HG03064 (cell line): ENCODE measurements at regions not wholly inside any gene's neighbourhood (a gene's known extent, or its start where the extent isn't known, plus 50 kb on each side); places are given as distances from the start of the nearest gene placed in this dataset.
"Not testable (repeated sequence)": the region's sequence is repeated elsewhere in the genome, so short reads cannot be mapped to it uniquely, and the experiment has no call there.

Source experiments
- ATAC-seq: cut with Tn5 transposase; IDR thresholded peaks from one replicate; pipeline ENCODE4 v1.9.1; 2021; ENCODE audit warnings: low read depth; ENCODE audit not compliant: unreplicated experiment

DNA sequence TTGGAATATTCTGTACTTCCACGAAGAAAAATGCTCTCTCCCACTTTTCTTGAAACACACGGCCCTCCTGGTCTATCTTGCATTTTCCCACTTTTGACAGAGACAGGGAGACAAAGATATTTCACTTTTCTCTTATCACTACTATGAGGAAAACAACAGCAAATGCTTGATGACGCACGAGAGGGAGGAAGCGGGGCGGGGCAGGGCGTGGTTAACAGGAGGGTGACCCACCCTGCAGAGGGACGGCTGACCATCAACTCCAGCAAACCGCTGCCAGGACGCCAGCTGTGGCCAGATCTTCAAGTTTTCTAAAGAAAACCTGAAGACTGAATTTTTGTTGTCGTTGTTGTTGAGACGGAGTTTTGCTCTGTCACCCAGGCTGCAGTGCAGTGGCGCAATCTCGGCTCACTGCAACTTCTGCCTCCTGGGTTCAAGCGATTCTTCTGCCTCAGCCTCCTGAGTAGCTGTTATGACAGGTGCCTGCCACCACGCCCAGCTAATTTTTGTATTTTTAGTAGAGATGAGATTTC is 63.8 kb downstream of the NSUN5 start:
- not testable (repeated sequence) for ATAC-seq

DNA sequence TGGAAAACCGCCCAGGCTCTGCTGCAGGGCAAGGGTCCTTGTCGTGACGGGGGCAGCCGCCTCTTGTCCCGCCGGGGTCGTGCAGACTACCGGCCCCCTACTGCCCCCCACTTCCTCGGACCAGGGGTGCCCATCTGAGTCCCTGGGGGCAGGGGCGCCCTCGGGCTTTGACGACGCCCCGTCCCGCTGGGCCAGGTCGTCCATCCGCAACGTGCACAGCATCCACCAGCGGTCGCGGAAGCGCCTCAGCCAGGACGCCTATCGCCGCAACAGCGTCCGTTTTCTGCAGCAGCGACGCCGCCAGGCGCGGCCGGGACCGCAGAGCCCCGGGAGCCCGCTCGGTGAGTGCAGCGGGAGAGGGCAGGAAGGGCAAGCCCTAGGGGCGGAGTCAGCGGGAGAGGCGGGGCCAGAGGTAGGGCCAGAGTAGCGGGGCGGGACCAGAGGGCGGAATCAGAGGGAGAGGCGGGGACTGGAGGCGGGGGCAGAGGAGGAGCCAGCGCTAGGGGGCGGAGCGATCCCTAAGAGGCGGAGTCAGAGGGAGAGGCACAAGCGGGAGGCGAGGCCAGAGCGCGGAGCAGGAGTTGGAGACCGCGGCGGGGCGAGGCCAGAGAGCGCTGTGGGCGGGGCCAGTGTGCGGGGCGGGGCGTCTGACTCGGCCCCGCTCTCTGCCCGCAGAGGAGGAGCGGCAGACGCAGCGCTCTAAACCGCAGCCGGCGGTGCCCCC is 73.5 kb downstream of the NSUN5 start:
- ATAC-seq, result peak; percentile 94

DNA sequence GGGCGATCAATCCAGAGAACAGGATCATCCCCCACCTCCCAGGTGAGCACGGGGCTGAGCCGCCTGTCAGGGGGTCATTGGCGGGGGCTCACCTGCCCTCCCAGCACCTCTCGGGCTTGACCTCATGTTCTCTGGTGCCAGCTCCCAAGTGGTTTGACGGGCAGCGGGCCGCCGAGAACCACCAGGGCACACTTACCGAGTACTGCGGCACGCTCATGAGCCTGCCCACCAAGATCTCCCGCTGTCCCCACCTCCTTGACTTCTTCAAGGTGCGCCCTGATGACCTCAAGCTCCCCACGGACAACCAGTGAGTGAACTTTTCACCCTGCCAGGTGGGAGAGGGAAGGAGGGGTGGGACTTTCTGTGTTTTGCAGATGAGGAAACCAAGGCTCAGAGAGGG is 82.9 kb downstream of the NSUN5 start:
- ATAC-seq, result not testable (repeated sequence)

DNA sequence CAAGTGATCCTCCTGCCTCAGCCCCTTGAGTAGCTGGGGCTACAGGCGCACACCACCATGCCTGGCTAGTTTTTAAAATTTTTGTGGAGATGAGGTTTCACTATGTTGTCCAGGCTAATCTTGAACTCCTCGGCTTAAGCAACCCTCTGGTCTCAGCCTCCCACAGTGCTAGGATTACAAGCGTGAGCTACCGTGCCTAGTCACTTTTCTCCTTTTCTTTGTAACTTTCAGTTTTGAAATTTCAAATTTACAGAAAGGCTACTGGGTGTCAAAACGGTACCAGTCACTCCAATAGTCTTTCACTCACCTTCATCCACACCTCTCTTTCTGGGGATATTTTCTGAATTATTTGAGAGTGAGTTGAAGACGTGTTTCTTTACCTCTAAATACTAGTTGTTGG is 86.9 kb downstream of the NSUN5 start:
- ATAC-seq, result not testable (repeated sequence)

DNA sequence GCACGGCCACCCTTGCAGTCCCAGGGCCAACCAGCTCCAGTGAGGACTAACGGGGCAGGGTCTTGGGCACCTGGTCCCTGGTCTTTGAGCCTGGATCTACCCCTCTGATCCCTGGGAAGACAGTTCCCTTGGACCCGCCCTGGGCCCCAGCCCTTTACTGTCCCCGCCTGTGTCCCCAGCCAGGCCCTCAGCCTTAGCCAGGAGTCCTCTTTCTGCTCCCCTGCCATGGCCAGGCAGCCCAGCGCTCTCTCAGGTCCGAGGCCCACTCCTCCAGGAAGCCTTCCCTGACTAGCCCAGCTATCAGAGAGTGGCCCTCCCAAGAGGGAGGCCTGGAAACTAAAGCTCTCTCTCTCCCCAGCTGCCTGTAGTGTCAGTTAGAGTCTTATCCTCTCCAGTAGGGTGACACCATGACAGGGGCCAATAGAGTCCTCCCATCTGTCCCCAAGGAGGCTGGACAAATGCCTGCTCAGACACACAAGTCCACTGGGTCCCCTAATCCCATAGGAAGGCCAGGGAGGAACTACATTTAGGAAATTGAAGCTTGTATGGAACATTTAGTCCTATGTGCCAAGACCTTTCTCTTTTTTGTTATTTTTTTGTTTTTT is 87.8 kb downstream of the NSUN5 start:
- peak; percentile 31 for ATAC-seq

DNA sequence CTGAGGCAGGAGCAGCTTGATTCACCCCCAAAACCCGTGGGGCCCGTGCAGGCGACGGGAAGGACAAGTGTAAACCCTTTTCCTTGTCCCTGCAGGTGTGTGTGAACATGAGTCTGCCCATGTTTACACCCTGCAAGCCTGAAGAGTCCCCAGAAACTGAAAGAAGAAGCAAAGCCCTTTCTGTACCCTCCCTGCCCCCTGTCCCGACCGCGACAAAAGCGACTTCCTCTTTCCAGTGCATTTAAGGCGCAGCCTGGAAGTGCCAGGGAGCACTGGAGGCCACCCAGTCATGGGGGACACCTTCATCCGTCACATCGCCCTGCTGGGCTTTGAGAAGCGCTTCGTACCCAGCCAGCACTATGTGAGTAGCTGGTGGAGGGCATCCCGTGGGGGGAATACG is 88.3 kb downstream of the NSUN5 start:
- peak; percentile 66 for ATAC-seq

DNA sequence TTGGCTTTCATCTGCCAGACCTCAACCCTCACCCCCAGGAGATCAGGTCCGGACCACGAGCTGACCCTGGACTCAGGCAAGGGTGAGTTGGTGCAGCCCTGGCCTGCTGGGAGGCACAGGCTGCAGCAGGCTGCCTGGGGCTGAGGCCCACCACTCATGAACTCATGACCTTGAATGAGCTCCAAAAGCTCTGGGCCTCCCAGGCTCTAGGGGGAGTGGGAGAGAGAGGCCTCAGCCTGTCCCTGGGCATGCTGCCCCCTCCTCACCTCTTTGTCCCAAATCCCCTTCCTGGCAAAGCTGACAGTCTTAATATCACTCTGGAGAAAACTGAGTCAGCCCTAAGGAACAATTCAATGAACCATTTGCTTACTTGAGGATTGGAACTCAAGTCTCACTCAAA is 89.8 kb downstream of the NSUN5 start:
- not testable (repeated sequence) for ATAC-seq

DNA sequence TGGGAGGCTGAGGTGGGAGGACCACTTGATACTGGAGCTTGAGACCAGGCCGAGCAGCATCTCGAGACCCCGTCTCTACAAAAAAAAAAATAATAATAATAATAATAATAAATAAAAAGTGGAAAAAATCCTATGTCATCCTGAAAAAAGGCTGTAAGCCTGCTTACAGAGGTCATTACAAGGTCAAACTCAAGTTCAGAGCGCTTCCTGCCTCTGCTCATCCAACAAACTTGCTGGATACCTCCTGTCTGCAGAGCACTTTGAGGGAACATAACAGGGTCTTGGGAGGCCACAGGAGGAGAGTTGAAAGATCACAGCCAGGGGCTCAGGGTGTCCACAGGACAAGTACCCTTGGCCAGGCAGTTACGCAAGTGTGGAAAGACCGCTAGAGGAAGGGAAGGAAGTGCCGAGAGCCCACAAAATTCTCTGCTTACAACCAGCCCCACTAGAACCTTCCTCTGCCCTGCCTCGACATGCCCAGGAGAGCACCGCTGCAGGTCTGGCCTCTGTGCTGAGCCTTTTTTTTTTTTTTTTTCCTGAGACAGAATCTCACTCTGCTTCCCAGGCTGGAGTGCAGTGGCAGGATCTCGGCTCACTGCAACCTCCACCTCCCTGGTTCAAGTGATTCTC is 92.5 kb downstream of the NSUN5 start:
- not testable (repeated sequence) for ATAC-seq

DNA sequence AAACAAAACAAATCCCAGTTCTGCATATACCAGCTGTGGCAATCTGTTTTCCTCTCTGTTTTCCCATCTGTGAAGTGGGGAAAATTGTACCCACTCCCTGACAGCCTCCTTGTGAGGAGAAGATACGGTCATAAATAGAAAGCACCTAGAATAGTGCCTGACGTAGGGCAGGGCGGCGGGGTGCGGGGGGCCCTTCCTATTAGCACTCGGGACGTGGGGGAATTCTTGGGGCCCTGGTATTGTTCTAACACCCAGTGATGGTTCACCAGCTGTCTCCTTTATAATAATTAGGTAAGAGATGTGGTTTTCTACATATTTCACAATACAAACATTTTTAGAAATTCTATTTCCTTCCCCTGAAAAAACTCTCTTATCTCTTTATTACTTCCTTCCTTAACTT is 93.4 kb downstream of the NSUN5 start:
- ATAC-seq, result not testable (repeated sequence)

DNA sequence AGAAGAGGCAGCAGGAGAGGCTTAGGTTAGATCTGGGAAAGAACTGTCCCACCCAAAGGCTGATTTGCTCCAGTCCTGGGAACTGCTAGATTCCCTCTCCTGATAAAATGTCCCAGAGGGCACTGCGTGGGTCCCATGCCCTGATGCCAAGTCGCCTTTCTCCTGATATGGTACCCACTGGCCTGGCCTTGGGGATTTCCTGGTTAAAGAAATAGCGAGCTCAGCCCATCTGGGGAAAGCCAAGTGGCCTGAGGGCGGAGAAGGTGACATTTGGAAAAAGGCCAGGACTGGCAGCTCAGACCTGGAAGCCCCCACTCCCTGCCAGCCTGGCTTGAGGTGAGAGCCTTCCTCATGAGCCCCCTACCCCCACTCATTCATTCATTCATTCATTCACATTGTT is 94.2 kb downstream of the NSUN5 start:
- ATAC-seq, result not testable (repeated sequence)

DNA sequence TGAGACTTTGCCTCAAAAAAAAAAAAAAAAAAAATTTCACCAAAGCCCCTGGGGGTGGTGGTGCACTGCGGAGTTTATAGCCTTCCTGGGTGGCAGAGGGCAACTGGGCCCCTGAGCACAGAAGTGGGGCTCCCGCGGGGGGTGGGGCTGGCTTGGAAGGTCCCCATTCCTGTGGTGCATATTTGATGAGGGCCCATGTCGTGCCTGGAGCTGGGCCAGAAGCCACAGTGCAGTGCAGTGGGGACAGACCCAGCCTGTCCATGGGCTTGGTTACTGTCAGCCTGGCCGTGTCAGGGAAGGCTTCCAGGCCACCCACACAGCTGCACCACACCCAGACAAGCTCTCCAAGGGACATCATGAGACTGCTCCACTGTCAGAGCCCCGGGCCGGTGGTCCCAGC is 95.5 kb downstream of the NSUN5 start:
- ATAC-seq, result not testable (repeated sequence)

DNA sequence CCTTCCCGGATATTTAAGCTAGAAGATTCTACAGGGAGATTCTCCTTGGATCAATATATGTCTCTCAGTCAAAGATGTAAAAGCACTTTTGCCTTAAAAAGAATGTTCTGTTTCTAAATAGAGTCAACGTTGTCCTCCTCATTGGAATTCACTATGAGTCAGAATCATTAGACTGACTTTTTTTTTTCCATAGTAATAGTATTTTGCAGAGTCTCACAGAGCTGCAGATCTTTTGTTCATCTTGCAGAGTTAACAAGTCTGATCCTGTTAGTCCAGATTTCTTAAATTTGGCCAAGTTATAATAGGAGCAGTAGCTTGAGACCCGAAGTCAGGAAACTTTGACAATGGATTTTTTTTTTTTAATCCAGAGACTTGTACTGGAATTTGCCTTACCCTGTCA is 103.0 kb downstream of the NSUN5 start:
- ATAC-seq, result not testable (repeated sequence)

DNA sequence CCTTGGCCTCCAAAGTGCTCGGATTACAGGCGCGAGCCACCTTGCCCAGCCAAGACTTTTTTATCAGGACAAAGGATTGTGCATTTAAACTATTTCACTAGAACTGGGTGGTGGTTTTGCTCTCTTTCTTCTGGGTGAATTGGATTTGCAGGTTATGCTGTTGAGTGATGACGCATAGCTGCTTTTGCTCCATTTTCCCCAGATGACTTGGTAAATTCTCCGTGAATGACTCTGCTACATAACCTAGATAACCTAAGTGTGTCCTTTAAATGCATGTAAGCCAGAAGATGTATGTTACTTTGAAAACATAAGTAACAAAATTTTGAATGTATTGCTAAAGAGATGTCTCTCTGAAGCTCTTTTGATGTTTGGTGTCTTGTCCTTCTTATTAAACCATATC is 103.7 kb downstream of the NSUN5 start:
- ATAC-seq, result not testable (repeated sequence)

DNA sequence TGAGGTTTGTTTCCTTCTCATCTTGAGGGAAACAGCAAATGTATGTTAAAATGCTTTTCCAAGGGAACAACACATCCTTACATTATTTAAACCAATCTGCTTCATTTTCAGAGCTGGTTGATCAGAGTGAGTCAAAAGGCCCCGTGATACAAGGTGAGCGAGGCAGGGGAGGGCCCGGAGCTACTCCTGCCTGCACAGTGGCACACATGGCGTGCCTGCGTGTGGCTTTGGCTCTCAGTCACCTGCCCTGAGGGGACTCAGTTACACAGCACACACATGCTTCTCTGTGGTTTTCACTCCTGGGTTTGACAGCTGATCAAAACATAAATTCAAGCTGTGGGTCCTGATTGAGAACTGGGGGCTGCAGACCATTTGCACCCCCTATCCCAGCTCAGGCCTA is 105.3 kb downstream of the NSUN5 start:
- ATAC-seq, result not testable (repeated sequence)

DNA sequence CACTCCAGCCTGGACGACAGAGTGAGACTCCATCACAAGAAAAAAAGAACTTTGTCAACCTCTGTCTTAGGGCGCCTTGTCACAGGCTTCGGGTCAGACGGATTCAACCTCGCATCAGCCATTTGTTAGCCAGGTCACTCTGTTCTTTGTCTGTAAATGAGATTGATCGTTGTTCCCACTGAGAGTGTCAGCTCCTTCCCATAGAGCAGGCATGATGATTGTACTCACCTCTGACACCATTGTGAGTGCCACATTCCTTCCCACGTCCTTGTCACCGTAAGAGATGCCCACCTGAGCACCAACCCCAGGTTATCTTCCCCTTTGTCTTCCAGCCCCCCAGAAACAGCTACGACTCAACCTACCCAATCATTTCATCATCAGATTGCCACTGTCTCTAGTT is 107.4 kb downstream of the NSUN5 start:
- ATAC-seq, result not testable (repeated sequence)

DNA sequence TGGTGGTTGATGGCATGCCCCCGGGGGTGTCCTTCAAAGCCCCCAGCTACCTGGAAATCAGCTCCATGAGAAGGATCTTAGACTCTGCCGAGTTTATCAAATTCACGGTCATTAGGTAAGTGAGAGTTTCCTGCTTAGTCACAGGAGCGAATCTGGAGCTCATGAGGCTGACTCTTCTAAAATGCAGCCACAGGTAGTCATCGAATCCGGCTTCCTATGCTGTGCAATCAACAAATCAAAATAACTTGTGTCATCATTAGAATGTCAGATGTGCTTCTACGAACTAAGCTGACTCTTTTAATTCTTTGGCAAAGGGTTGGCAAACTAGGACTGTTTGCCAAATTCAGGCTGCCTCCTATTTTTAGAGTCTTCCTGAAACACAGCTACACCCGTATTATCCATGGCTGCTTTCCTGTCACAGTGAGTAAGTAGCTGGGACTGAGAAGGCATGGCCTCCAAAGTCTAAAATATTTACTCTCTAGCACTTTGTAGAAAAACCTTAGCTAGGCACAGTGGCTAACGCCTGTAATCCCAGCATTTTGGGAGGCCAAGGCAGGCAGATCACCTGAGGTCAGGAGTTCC is 108.0 kb downstream of the NSUN5 start:
- not testable (repeated sequence) for ATAC-seq

DNA sequence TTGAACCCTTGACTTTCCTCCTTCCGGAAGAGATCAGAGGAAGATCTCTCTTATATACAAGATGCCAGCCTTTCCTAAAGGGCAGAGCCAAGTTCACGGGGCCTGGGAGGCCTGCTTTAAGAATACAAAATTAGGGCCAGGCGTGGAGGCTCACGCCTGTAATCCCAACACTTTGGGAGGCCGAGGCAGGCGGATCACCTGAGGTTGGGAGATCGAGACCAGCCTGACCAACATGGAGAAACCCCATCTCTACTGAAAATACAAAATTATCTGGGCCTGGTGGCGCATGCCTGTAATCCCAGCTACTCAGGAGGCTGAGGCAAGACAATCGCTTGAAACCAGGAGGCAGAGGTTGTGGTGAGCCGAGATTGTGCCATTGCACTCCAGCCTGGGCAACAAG is 108.2 kb upstream of the SPDYE9 start:
- ATAC-seq, result not testable (repeated sequence)

DNA sequence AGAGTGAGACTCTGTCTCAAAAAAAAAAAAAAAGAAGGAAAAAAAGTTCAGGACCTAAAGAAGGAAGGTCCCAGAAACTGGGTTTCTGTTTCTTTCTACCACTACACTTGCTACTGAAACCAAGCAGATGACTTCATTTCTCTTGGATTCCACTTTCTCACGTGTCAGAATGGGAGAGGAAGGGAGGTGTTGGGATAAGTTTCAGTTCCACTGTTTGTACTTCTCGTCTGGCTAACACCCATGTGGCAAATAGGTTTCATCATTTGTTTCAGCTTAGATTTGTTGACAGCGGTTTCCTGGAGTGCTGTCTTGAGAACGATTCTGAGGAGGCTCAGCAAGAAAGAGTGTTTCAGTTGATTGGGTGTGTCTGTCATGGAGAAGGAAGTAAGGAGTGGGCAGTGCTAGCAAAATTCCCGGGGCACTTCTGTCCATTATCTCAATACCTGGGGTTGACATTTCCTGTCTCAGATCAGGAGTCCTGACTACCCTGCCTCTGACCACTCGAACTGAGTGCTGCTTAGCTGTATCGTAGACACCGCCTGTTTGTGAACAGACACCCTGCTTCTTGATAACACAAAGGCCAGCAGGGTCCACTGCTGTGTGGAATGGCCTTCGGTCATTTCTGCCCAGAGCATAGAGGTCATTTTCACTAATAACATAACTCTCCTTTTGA is 104.8 kb upstream of the SPDYE9 start:
- not testable (repeated sequence) for ATAC-seq

DNA sequence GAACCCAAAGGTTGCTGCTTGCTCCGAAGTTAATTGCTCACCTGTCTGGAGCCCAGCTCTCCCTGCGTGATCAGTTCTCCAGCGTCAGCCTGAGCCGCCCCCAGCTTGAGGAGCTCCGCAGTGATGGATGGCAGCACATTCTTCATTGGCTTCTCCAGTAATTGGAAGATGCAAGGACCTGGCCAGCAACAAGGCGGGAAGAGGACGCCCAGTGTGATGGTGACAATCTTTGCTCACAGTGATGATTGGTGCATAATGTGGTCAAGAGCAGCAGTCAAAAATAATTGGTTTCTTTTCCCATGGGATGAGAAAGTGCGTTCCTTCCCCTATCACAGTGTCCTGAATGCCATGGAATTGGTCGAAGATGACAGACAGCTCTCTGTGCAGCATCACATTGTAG is 102.4 kb upstream of the SPDYE9 start:
- ATAC-seq, result not testable (repeated sequence)

DNA sequence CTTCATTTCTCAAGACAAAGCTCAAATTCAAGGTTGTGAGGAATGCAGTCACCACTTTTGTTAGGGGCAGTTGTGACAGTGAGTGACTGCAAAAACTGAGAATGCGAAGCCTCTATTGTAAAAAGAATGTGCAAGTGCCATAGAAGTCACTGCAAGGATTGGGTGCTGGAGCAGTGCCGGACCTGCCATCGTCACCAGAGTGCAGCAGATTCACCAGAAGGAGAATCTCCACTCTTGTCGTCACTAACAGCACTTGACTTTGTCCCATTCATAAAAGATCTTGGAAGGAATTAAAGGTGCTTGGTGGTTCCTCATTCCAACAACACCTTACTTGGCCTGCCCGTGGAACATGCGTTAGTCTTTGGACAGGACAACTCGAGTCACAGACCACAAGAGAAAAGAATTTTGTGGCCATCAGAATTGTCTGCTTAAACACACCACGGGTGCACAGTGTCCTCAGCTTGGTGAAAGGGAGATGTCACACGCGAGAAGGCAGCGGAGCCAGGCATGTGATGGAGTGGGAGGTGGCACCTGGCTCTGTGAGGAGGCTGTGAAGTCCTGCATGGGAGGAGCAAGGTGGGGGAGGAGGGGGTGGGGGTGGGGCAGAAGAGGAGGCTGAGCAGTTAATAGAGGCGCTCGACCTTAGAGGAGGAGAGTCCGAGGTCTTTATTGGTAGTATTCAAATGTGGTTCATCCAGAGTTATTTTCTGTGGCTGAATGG is 100.9 kb upstream of the SPDYE9 start:
- not testable (repeated sequence) for ATAC-seq
